ENCODE measurements at regions not wholly inside any gene's neighbourhood (a gene's known extent, or its start where the extent isn't known, plus 50 kb on each side); places are given as distances from the start of the nearest gene placed in this dataset.
A peak's percentile ranks its signal among the peaks of the same experiment; 100 is the strongest.
"Not testable (repeated sequence)": the region's sequence is repeated elsewhere in the genome, so short reads cannot be mapped to it uniquely, and the experiment has no call there.

- intact Hi-C loops (cut with DNase I), result no loop called here
- no peaks in the 10 kb centered on the region for H3K27me3 ChIP-seq (ENCODE audit: control insufficient read depth in 1 of 2, insufficient read depth in 2 of 2, low read length in 1 of 2)
- no peaks in the 10 kb centered on the region for H3K9me3 ChIP-seq (ENCODE audit: control insufficient read depth, low read length)
- H3K27ac ChIP-seq (ENCODE audit: low read depth in 1 of 2, low read length in 2 of 2), result no peak overlapping the region
- no peak overlapping the region for H3K4me3 ChIP-seq (ENCODE audit: low read length in 2 of 2)
- H3K4me1 ChIP-seq (ENCODE audit: control insufficient read depth in 1 of 2, insufficient read depth in 2 of 2, low read length in 2 of 2), result no peaks in the 10 kb centered on the region
- peak in 1 of 2 donors; percentile 50 for DNase-seq
- no peaks in the 10 kb centered on the region for H3K36me3 ChIP-seq (ENCODE audit: control insufficient read depth in 1 of 2, insufficient read depth in 2 of 2, low read length in 1 of 2)
- peak; percentile 41 for ATAC-seq (ENCODE audit: low FRiP score)
- WGBS, 2 donors, result 67 to 72% methylated on average over 3 of the region's 3 CpGs
These were observed 64.0 kb downstream of the TBR1 start for GRCh38 chr2:161480123-161480522.

- H3K9me3 ChIP-seq (ENCODE audit: control insufficient read depth, low read length), result no peaks in the 10 kb centered on the region
- ATAC-seq (ENCODE audit: low FRiP score) (no peak), DNase-seq (no peak)
- H3K36me3 ChIP-seq (ENCODE audit: control insufficient read depth in 1 of 2, insufficient read depth in 2 of 2, low read length in 1 of 2), result no peaks in the 10 kb centered on the region
- H3K4me3 ChIP-seq (ENCODE audit: low read length in 2 of 2), result no peak overlapping the region
- intact Hi-C loops (cut with DNase I), result no loop called here
- WGBS, 2 donors, result 91 to 97% methylated on average over 1 of the region's 1 CpG
- H3K27ac ChIP-seq (ENCODE audit: low read depth in 1 of 2, low read length in 2 of 2), result no peak overlapping the region
- H3K4me1 ChIP-seq (ENCODE audit: control insufficient read depth in 1 of 2, insufficient read depth in 2 of 2, low read length in 2 of 2), result no peaks in the 10 kb centered on the region
- H3K27me3 ChIP-seq (ENCODE audit: control insufficient read depth in 1 of 2, insufficient read depth in 2 of 2, low read length in 1 of 2), result no peaks in the 10 kb centered on the region
These were observed 65.5 kb downstream of the TBR1 start for GRCh38 chr2:161481619-161482018.

- H3K27me3 ChIP-seq (ENCODE audit: control insufficient read depth in 1 of 2, insufficient read depth in 2 of 2, low read length in 1 of 2), result no peaks in the 10 kb centered on the region
- intact Hi-C loops (cut with DNase I), result no loop called here
- WGBS, 2 donors, result 71 to 80% methylated on average over 1 of the region's 1 CpG
These were observed 68.0 kb downstream of the TBR1 start for GRCh38 chr2:161484061-161484460.

GRCh38 chr2:161486111-161486510 is 70.0 kb downstream of the TBR1 start:
- no peaks in the 10 kb centered on the region for H3K4me1 ChIP-seq (ENCODE audit: control insufficient read depth in 1 of 2, insufficient read depth in 2 of 2, low read length in 2 of 2)
- no peaks in the 10 kb centered on the region for H3K27me3 ChIP-seq (ENCODE audit: control insufficient read depth in 1 of 2, insufficient read depth in 2 of 2, low read length in 1 of 2)
- ATAC-seq (ENCODE audit: low FRiP score), result no peak
- no peak for DNase-seq
- no peak overlapping the region for H3K27ac ChIP-seq (ENCODE audit: low read depth in 1 of 2, low read length in 2 of 2)
- no peaks in the 10 kb centered on the region for H3K36me3 ChIP-seq (ENCODE audit: control insufficient read depth in 1 of 2, insufficient read depth in 2 of 2, low read length in 1 of 2)
- no peak overlapping the region for H3K4me3 ChIP-seq (ENCODE audit: low read length in 2 of 2)
- intact Hi-C loops (cut with DNase I), result no loop called here
- H3K9me3 ChIP-seq (ENCODE audit: control insufficient read depth, low read length), result no peaks in the 10 kb centered on the region

More at GRCh38 chr2:161484061-161484460, 68.0 kb downstream of the TBR1 start:
- Histone ChIP-seq H3K9me3 (ENCODE audit: control insufficient read depth, low read length) (no peaks in the 10 kb centered on the region), H3K4me3 (ENCODE audit: low read length in 2 of 2) (no peak overlapping the region), H3K36me3 (ENCODE audit: control insufficient read depth in 1 of 2, insufficient read depth in 2 of 2, low read length in 1 of 2) (no peaks in the 10 kb centered on the region), H3K27ac (ENCODE audit: low read depth in 1 of 2, low read length in 2 of 2) (no peak overlapping the region), H3K4me1 (ENCODE audit: control insufficient read depth in 1 of 2, insufficient read depth in 2 of 2, low read length in 2 of 2) (no peaks in the 10 kb centered on the region)
- DNase-seq (no peak), ATAC-seq (ENCODE audit: low FRiP score) (no peak)

- intact Hi-C loops (cut with DNase I), result no loop called here
- Histone ChIP-seq H3K36me3 (ENCODE audit: control insufficient read depth in 1 of 2, insufficient read depth in 2 of 2, low read length in 1 of 2) (no peaks in the 10 kb centered on the region), H3K4me3 (ENCODE audit: low read length in 2 of 2) (no peak overlapping the region), H3K27me3 (ENCODE audit: control insufficient read depth in 1 of 2, insufficient read depth in 2 of 2, low read length in 1 of 2) (no peaks in the 10 kb centered on the region), H3K4me1 (ENCODE audit: control insufficient read depth in 1 of 2, insufficient read depth in 2 of 2, low read length in 2 of 2) (no peaks in the 10 kb centered on the region), H3K27ac (ENCODE audit: low read depth in 1 of 2, low read length in 2 of 2) (no peak overlapping the region), H3K9me3 (ENCODE audit: control insufficient read depth, low read length) (no peaks in the 10 kb centered on the region)
- DNase-seq (no peak), ATAC-seq (ENCODE audit: low FRiP score) (no peak)
- 71 to 84% methylated on average over 3 of the region's 3 CpGs for WGBS, 2 donors
These were observed 72.1 kb downstream of the TBR1 start for GRCh38 chr2:161488131-161488699.

- H3K27me3 ChIP-seq (ENCODE audit: control insufficient read depth in 1 of 2, insufficient read depth in 2 of 2, low read length in 1 of 2), result no peaks in the 10 kb centered on the region
- no peak overlapping the region for H3K4me3 ChIP-seq (ENCODE audit: low read length in 2 of 2)
- ATAC-seq (ENCODE audit: low FRiP score) (no peak), DNase-seq (no peak)
- no peak overlapping the region for H3K27ac ChIP-seq (ENCODE audit: low read depth in 1 of 2, low read length in 2 of 2)
- H3K9me3 ChIP-seq (ENCODE audit: control insufficient read depth, low read length), result no peaks in the 10 kb centered on the region
- intact Hi-C loops (cut with DNase I), result no loop called here
- no peaks in the 10 kb centered on the region for H3K36me3 ChIP-seq (ENCODE audit: control insufficient read depth in 1 of 2, insufficient read depth in 2 of 2, low read length in 1 of 2)
- H3K4me1 ChIP-seq (ENCODE audit: control insufficient read depth in 1 of 2, insufficient read depth in 2 of 2, low read length in 2 of 2), result no peaks in the 10 kb centered on the region
- 61 to 76% methylated on average over 1 of the region's 1 CpG for WGBS, 2 donors
These were observed 72.8 kb downstream of the TBR1 start for GRCh38 chr2:161488879-161489278.

- H3K9me3 ChIP-seq (ENCODE audit: control insufficient read depth, low read length); H3K4me1 ChIP-seq (ENCODE audit: control insufficient read depth in 1 of 2, insufficient read depth in 2 of 2, low read length in 2 of 2); DNase-seq; ATAC-seq (ENCODE audit: low FRiP score); H3K27me3 ChIP-seq (ENCODE audit: control insufficient read depth in 1 of 2, insufficient read depth in 2 of 2, low read length in 1 of 2); H3K27ac ChIP-seq (ENCODE audit: low read depth in 1 of 2, low read length in 2 of 2); intact Hi-C loops (cut with DNase I); H3K36me3 ChIP-seq (ENCODE audit: control insufficient read depth in 1 of 2, insufficient read depth in 2 of 2, low read length in 1 of 2); H3K4me3 ChIP-seq (ENCODE audit: low read length in 2 of 2): not testable (repeated sequence)
- 58 to 62% methylated on average over 13 to 15 of the region's 15 CpGs for WGBS, 2 donors
These were observed 85.0 kb downstream of the TBR1 start for GRCh38 chr2:161500892-161501610.

GRCh38 chr2:161502279-161502678 is 86.2 kb downstream of the TBR1 start:
- 81 to 85% methylated on average over 2 to 5 of the region's 6 CpGs for whole genome bisulfite sequencing, 2 donors
- H3K27me3 ChIP-seq (ENCODE audit: control insufficient read depth in 1 of 2, insufficient read depth in 2 of 2, low read length in 1 of 2); H3K9me3 ChIP-seq (ENCODE audit: control insufficient read depth, low read length); DNase-seq; H3K27ac ChIP-seq (ENCODE audit: low read depth in 1 of 2, low read length in 2 of 2); H3K36me3 ChIP-seq (ENCODE audit: control insufficient read depth in 1 of 2, insufficient read depth in 2 of 2, low read length in 1 of 2); intact Hi-C loops (cut with DNase I); ATAC-seq (ENCODE audit: low FRiP score); H3K4me3 ChIP-seq (ENCODE audit: low read length in 2 of 2); H3K4me1 ChIP-seq (ENCODE audit: control insufficient read depth in 1 of 2, insufficient read depth in 2 of 2, low read length in 2 of 2): not testable (repeated sequence)

- H3K4me3 ChIP-seq (ENCODE audit: low read length in 2 of 2); ATAC-seq (ENCODE audit: low FRiP score); H3K9me3 ChIP-seq (ENCODE audit: control insufficient read depth, low read length); H3K36me3 ChIP-seq (ENCODE audit: control insufficient read depth in 1 of 2, insufficient read depth in 2 of 2, low read length in 1 of 2); intact Hi-C loops (cut with DNase I); H3K27ac ChIP-seq (ENCODE audit: low read depth in 1 of 2, low read length in 2 of 2); H3K27me3 ChIP-seq (ENCODE audit: control insufficient read depth in 1 of 2, insufficient read depth in 2 of 2, low read length in 1 of 2); H3K4me1 ChIP-seq (ENCODE audit: control insufficient read depth in 1 of 2, insufficient read depth in 2 of 2, low read length in 2 of 2); DNase-seq: not testable (repeated sequence)
- WGBS, 2 donors, result 79 to 83% methylated on average over 9 of the region's 9 CpGs
These were observed 88.7 kb downstream of the TBR1 start for GRCh38 chr2:161504628-161505289.
